H1 (cell line): ENCODE measurements at regions not wholly inside any gene's neighbourhood (a gene's known extent, or its start where the extent isn't known, plus 50 kb on each side); places are given as distances from the start of the nearest gene placed in this dataset.

ENCODE experiments used
- CTCF ChIA-PET: fragments of 300-600 bp; sonication (Branson Sonifier 250); formaldehyde crosslinking; loops from one replicate; lab custom pipeline; 2021; ENCODE audit not compliant: partially characterized antibody; lab: Charles Lee
- POLR2A ChIA-PET: fragments of 300-600 bp; sonication (Branson Sonifier 250); formaldehyde crosslinking; loops from one replicate; lab custom pipeline; 2021; ENCODE audit warnings: inconsistent platforms; ENCODE audit not compliant: partially characterized antibody; lab: Charles Lee
- DNase-seq, 2 experiments: peaks; one replicate each; pipeline versions ENCODE4 v3.0.0 to v3.0.0-alpha.2; 2010 to 2022; ENCODE audit warnings: low spot score in 2 of 2, low read depth in 1 of 2, mixed read lengths in 1 of 2
- FAIRE-seq: peaks from 2 replicates; lab custom pipeline; 2011; peaks lifted over from hg19 to GRCh38; lab: Jason Lieb, UNC
- H2AFZ ChIP-seq: 2 replicates; pipeline ENCODE4 v1.8.1; 2012; ENCODE audit warnings: low read length, inconsistent platforms
- H2AK5ac ChIP-seq: 2 replicates; pipeline ENCODE4 v1.6.1; 2013; ENCODE audit warnings: low read depth, low read length
- H2BK120ac ChIP-seq: replicated peaks from 2 replicates; pipeline ENCODE3; 2013; ENCODE audit warnings: low read depth, low read length, inconsistent platforms
- H2BK12ac ChIP-seq: 2 replicates; pipeline ENCODE4 v1.6.1; 2013; ENCODE audit warnings: low read depth, low read length
- H2BK15ac ChIP-seq: 2 replicates; pipeline ENCODE4 v1.6.1; 2013; ENCODE audit warnings: low read length
- H2BK20ac ChIP-seq: 2 replicates; pipeline ENCODE4 v1.6.1; 2013; ENCODE audit warnings: low read length
- H2BK5ac ChIP-seq: 2 replicates; pipeline ENCODE4 v1.6.1; 2013; ENCODE audit warnings: low read depth, low read length
- H3K14ac ChIP-seq: 2 replicates; pipeline ENCODE4 v1.6.1; 2013; ENCODE audit warnings: inconsistent platforms; ENCODE audit not compliant: insufficient read length
- H3K18ac ChIP-seq: 2 replicates; pipeline ENCODE4 v1.6.1; 2013; ENCODE audit warnings: low read length; ENCODE audit errors: extremely low read depth
- H3K23ac ChIP-seq: 2 replicates; pipeline ENCODE4 v1.6.1; 2013; ENCODE audit warnings: inconsistent platforms; ENCODE audit not compliant: insufficient read length
- H3K23me2 ChIP-seq: 2 replicates; pipeline ENCODE4 v1.6.1; 2013; ENCODE audit warnings: low read depth, low read length
- H3K27ac ChIP-seq: 2 replicates; pipeline ENCODE4 v1.6.1; 2011; ENCODE audit warnings: low read depth, low read length, inconsistent platforms
- H3K27me3 ChIP-seq, 4 experiments: replicated peaks in 1 of 4; 1 replicate in 1 of 4; 2 replicates in 3 of 4; pipeline versions ENCODE4 v1.6.1 to v1.8.1; 2011 to 2013; ENCODE audit warnings: low read length in 3 of 4, mild to moderate bottlenecking in 3 of 4, inconsistent platforms in 2 of 4, mixed read lengths in 2 of 4, moderate library complexity in 1 of 4; ENCODE audit not compliant: control insufficient read depth in 3 of 4, insufficient read depth in 3 of 4; ENCODE audit errors: extremely low read depth in 1 of 4
- H3K36me3 ChIP-seq, 4 experiments: 2 replicates each; pipeline versions ENCODE4 v1.6.1 to v1.8.1; 2011 to 2013; ENCODE audit warnings: mild to moderate bottlenecking in 4 of 4, low read length in 3 of 4, moderate library complexity in 2 of 4, control low read depth in 1 of 4, inconsistent platforms in 1 of 4; ENCODE audit not compliant: insufficient read depth in 4 of 4, control insufficient read depth in 2 of 4
- H3K4ac ChIP-seq: replicated peaks from 2 replicates; pipeline ENCODE3; 2013; ENCODE audit warnings: low read length, low read depth, mixed read lengths, inconsistent platforms; ENCODE audit not compliant: insufficient read length
- H3K4me1 ChIP-seq, 4 experiments: replicated peaks in 1 of 4; 1 replicate in 1 of 4; 2 replicates in 3 of 4; pipeline versions ENCODE4 v1.6.1 to v1.8.1; 2011 to 2013; ENCODE audit warnings: low read length in 3 of 4, inconsistent platforms in 2 of 4, mixed read lengths in 1 of 4; ENCODE audit not compliant: insufficient read depth in 4 of 4, control insufficient read depth in 3 of 4
- H3K4me2 ChIP-seq, 2 experiments: 2 replicates each; pipeline versions ENCODE4 v1.6.1 to v1.8.1; 2011 to 2013; ENCODE audit warnings: low read depth in 2 of 2, low read length in 2 of 2, control low read depth in 1 of 2, inconsistent platforms in 1 of 2, mild to moderate bottlenecking in 1 of 2; ENCODE audit not compliant: insufficient read depth in 1 of 2
- H3K4me3 ChIP-seq, 4 experiments: fragments of 200-600, 300-600 bp in 1 of 4; sonication (generic), shearing (Covaris generic), sonication (Bioruptor Twin) in 1 of 4; 2 replicates each; pipeline versions ENCODE4 v1.5.1 to v1.8.1; 2011 to 2016; ENCODE audit warnings: low read length in 4 of 4, low read depth in 3 of 4, control low read depth in 2 of 4, inconsistent platforms in 2 of 4, mild to moderate bottlenecking in 2 of 4, mixed read lengths in 1 of 4, moderate library complexity in 1 of 4; ENCODE audit not compliant: insufficient read depth in 2 of 4; ENCODE audit errors: extremely low read depth in 1 of 4
- H3K56ac ChIP-seq: replicated peaks from 2 replicates; pipeline ENCODE3; 2013; ENCODE audit warnings: low read depth, mild to moderate bottlenecking, mixed read lengths, low read length, inconsistent platforms; ENCODE audit not compliant: insufficient read length
- H3K79me1 ChIP-seq: 2 replicates; pipeline ENCODE4 v1.6.1; 2013; ENCODE audit warnings: low read depth, low read length, control low read depth
- H3K79me2 ChIP-seq, 2 experiments: 2 replicates each; pipeline versions ENCODE4 v1.6.1 to v1.8.1; 2012 to 2013; ENCODE audit warnings: low read length in 2 of 2, mild to moderate bottlenecking in 2 of 2, inconsistent platforms in 1 of 2; ENCODE audit not compliant: insufficient read depth in 2 of 2, control insufficient read depth in 1 of 2
- H3K9ac ChIP-seq, 4 experiments: replicated peaks in 1 of 4; 1 replicate in 1 of 4; 2 replicates in 3 of 4; pipeline versions ENCODE4 v1.6.1 to v1.8.1; 2011 to 2013; ENCODE audit warnings: low read depth in 3 of 4, low read length in 3 of 4, control low read depth in 2 of 4, mild to moderate bottlenecking in 2 of 4, moderate library complexity in 2 of 4, inconsistent platforms in 1 of 4; ENCODE audit errors: extremely low read depth in 1 of 4
- H3K9me3 ChIP-seq, 2 experiments: 2 replicates each; pipeline versions ENCODE4 v1.6.1 to v1.8.1; 2012 to 2013; ENCODE audit warnings: mild to moderate bottlenecking in 2 of 2, moderate library complexity in 2 of 2, control low read depth in 1 of 2, inconsistent platforms in 1 of 2, low read depth in 1 of 2, low read length in 1 of 2, mixed read lengths in 1 of 2; ENCODE audit not compliant: insufficient read depth in 2 of 2
- H4K20me1 ChIP-seq, 2 experiments: replicated peaks in 1 of 2; 2 replicates each; pipeline versions ENCODE3 to v1.8.1; 2011 to 2013; ENCODE audit warnings: inconsistent platforms in 2 of 2, low read length in 2 of 2, mild to moderate bottlenecking in 1 of 2; ENCODE audit not compliant: insufficient read depth in 2 of 2, control insufficient read depth in 1 of 2
- H4K5ac ChIP-seq: 2 replicates; pipeline ENCODE4 v1.6.1; 2013; ENCODE audit warnings: low read length, low read depth, mixed read lengths, inconsistent platforms; ENCODE audit not compliant: insufficient read length
- H4K8ac ChIP-seq: 2 replicates; pipeline ENCODE4 v1.8.0; 2013; ENCODE audit warnings: mild to moderate bottlenecking, moderate library complexity, low read length, inconsistent platforms; ENCODE audit not compliant: insufficient read depth; ENCODE audit errors: extremely low read depth
- H4K91ac ChIP-seq: replicated peaks from 2 replicates; pipeline ENCODE3; 2013; ENCODE audit warnings: low read length, mixed read lengths, inconsistent platforms; ENCODE audit not compliant: insufficient read length
- ATF3 ChIP-seq: IDR thresholded peaks from 2 replicates; pipeline ENCODE4 v1.6.1; 2011; ENCODE audit warnings: low read depth, mild to moderate bottlenecking, low read length; ENCODE audit not compliant: insufficient read depth
- CBX8 ChIP-seq: fragments of 300-800, 300-1000 bp; sonication (generic); IDR thresholded peaks from 2 replicates; pipeline ENCODE4 v1.7.1; 2016; ENCODE audit warnings: low read depth, low read length, borderline replicate concordance
- CHD1 ChIP-seq: IDR thresholded peaks from 2 replicates; pipeline ENCODE4 v1.6.1; 2012; ENCODE audit warnings: low read depth, low read length, improper control_type of control experiment
- HDAC6 ChIP-seq: IDR thresholded peaks from one replicate; pipeline ENCODE4 v1.7.1; 2012; ENCODE audit warnings: low read depth, mild to moderate bottlenecking, inconsistent platforms, low read length, moderate library complexity
- JUND ChIP-seq: IDR thresholded peaks from 2 replicates; pipeline ENCODE4 v1.6.1; 2011; ENCODE audit warnings: mild to moderate bottlenecking, improper control_type of control experiment, low read length
- MAFK ChIP-seq: IDR thresholded peaks from 2 replicates; pipeline ENCODE4 v1.6.1; 2012; ENCODE audit warnings: low read depth, mild to moderate bottlenecking, improper control_type of control experiment, low read length
- MAX ChIP-seq: IDR thresholded peaks from 2 replicates; pipeline ENCODE4 v1.6.1; 2012; ENCODE audit warnings: inconsistent platforms
- RNF2 ChIP-seq: fragments of 200-900, 300-1000 bp; sonication (generic); IDR thresholded peaks from 2 replicates; pipeline ENCODE4 v1.7.1; 2016; ENCODE audit warnings: borderline replicate concordance, low read depth, mild to moderate bottlenecking, antibody characterized with exemption, low read length; ENCODE audit not compliant: poor library complexity, severe bottlenecking; ENCODE audit errors: missing control alignments
- SUZ12 ChIP-seq: fragments of 200-600 bp; sonication (generic); IDR thresholded peaks from 2 replicates; pipeline ENCODE4 v1.6.1; 2012; ENCODE audit warnings: mild to moderate bottlenecking, inconsistent platforms, low read length, moderate library complexity, mixed read lengths
- ZNF274 ChIP-seq: IDR thresholded peaks from 2 replicates; pipeline ENCODE4 v1.7.0; 2012; ENCODE audit warnings: low read length, borderline replicate concordance; ENCODE audit errors: extremely low read depth
- WGBS, 2 experiments: shearing (Covaris generic) in 1 of 2; methylation state at CpG; one replicate each; pipeline versions ENCODE4 v1.1.6 to v1.1.7; 2013 to 2015; ENCODE audit warnings: low lambda C conversion rate in 2 of 2, mixed read lengths in 2 of 2, inconsistent platforms in 1 of 2, low coverage in 1 of 2, missing lambda C conversion rate in 1 of 2; ENCODE audit not compliant: insufficient replicate concordance in 2 of 2, insufficient coverage in 1 of 2, insufficient read length in 1 of 2; ENCODE audit errors: extremely low coverage in 1 of 2, missing lambda C conversion rate in 1 of 2; 5-methylcytosine and 5-hydroxymethylcytosine counted together

GRCh38 chr1:5623399-5623798, 368.8 kb downstream of the NPHP4 start:
- Histone ChIP-seq H3K4me2 (no peak overlapping the region), H3K23me2 (no peaks in the 10 kb centered on the region), H3K36me3 (no peaks in the 10 kb centered on the region), H3K4me1 (peaks cover 0 to 3% (median 0%) of the 10 kb centered on the region in 4 experiments; a peak in 1 of 7 replicates), H3K4me3 (no peak overlapping the region), H2AK5ac (no peak overlapping the region), H3K79me2 (no peaks in the 10 kb centered on the region), H2BK5ac (no peak overlapping the region), H2BK12ac (no peak overlapping the region), H3K79me1 (no peaks in the 10 kb centered on the region), H3K9me3 (no peaks in the 10 kb centered on the region), H3K27me3 (no peaks in the 10 kb centered on the region; a peak in 1 of 7 replicates), H2BK15ac (no peak overlapping the region), H3K9ac (no peak overlapping the region), H4K20me1 (no peaks in the 10 kb centered on the region), H3K4ac (no peak overlapping the region), H3K14ac (no peak overlapping the region), H3K18ac (no peak overlapping the region), H3K23ac (no peak overlapping the region), H3K27ac (no peak overlapping the region), H4K8ac (no peak overlapping the region), H2BK120ac (no peak overlapping the region), H2BK20ac (no peak overlapping the region), H4K91ac (no peak overlapping the region), H4K5ac (no peak overlapping the region), H2AFZ (no peak overlapping the region), H3K56ac (no peak overlapping the region)
- no peak for FAIRE-seq
- CTCF ChIA-PET: interaction anchor here (1.0 to 5.1 kb wide), 7 partner anchors 9 to 238 kb away, joined by 3 to 36 read pairs (median 3); no protein-coding TSS in a partner anchor
- POLR2A ChIA-PET: no interaction called here
- no peak for DNase-seq
- WGBS, 2 experiments: 95% methylated on average over 5 of the region's 6 CpGs; no CpG with 5 or more reads in 1 of the 2 experiments
- TF ChIP-seq ATF3: no peak
- no peak for TF ChIP-seq ZNF274
- no peak for TF ChIP-seq JUND
- no peak for TF ChIP-seq RNF2
- TF ChIP-seq MAX: no peak
- TF ChIP-seq CBX8: no peak
- TF ChIP-seq SUZ12: no peak
- no peak for TF ChIP-seq CHD1
- TF ChIP-seq MAFK: no peak
- TF ChIP-seq HDAC6: no peak
